Left renal cortex interstitium (tissue), 4 donors: ENCODE measurements at regions not wholly inside any gene's neighbourhood (a gene's known extent, or its start where the extent isn't known, plus 50 kb on each side); places are given as distances from the start of the nearest gene placed in this dataset.

ENCODE experiments used
- DNase-seq, 4 donors: peaks; one replicate each; pipeline ENCODE4 v3.0.0-alpha.2; 2013; ENCODE audit warnings: low read depth in 4 of 4, low spot score in 2 of 4, missing footprints in 1 of 4

DNA sequence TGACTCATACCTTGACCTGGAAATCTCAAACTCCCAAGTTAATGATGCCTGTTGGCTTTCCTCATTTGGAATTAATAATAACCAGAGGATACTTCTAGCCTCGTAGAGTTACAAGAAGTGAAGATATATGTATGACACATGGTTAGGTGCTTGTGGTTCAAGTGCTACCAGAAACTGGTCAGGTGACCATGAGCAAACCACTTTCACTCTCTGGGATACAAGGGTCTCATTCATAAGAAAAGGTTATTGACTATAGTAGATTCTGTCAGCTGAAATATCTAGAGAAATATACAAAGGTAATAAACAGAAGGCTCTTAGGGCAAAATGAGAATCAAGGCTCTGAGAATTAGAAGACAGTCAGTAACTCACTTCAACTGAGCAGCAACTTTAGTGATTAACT, 233.3 kb downstream of the KCNA4 start:
- DNase-seq, result no peak

DNA sequence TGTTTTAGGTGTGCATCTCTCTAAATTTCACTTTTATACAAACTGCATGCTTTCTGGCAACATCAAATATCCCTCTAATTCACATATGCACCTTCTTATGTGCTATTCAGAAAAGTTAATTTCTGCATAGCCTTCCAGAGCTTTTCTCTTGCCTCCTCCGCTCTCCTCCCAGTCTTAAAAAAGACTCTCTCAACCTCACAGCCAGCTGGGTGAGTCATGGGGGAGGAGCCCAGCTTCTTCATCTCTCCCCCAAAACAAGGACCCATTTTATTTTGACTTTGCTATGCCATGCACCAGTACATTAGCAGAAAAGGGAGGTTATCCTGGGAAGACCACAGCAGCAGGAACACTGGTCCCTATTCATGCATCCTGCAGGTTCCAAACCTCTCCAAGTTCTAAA, 234.4 kb downstream of the KCNA4 start:
- no peak for DNase-seq

- DNase-seq, result no peak
Observed at GRCh38 chr11:29781268-29781667, 235.6 kb downstream of the KCNA4 start.

GRCh38 chr11:29780756-29781155, 236.1 kb downstream of the KCNA4 start:
- no peak for DNase-seq

DNA sequence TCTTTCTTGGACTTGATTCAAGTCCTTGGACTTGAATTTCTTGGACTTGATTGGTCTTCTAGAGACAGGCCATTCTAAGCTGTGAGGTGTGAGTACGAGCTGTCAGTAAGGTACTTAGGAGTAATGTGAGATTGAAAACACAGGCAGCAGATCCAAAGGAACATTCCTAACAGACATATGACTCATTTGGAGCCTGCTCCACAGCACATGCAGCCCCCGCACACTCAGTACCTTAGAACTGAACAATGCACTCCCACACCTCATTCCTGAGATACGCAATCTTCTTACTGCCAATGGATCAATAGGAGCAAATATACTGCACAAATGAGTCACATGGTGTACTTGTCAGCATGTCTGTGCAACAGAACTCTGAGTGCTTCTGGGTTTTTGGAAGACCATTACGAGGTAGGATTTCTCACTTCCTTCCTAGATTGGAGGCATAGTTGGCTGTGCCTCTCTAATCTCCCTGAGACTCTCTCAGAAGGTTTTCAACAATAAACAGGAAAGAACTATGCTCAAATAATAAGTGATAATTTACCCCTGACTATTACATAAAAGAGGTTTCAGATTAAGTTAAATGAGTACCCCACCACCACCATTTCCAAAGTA, 243.1 kb downstream of the KCNA4 start:
- DNase-seq, result no peak

- DNase-seq, result no peak
Observed at GRCh38 chr11:29756871-29757270, 260.0 kb downstream of the KCNA4 start.

GRCh38 chr11:29755474-29755873, 261.4 kb downstream of the KCNA4 start:
- no peak for DNase-seq

GRCh38 chr11:29751618-29752017, 265.2 kb downstream of the KCNA4 start:
- DNase-seq, result no peak

- DNase-seq, result no peak
Observed at GRCh38 chr11:29750392-29750791, 266.4 kb downstream of the KCNA4 start.

DNA sequence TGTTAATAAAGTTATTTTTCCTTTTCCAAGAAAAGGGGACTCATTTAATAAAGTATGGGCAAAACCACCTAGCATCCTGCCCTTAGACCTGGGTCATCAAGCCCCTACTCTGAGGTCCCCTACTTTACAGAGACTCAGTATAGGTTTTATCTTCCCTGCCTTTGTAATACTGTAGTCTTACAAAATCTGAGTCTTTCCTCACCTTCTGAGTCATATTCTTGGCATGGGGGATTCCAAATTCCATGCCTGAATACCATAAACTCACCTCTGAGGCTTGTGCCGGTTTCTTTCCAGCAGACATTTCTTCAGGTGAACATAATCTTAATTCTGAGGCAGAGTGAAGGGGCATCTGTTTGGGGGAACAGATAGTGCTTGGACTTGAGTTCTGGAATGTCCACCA, 282.5 kb downstream of the KCNA4 start:
- DNase-seq, result no peak

DNA sequence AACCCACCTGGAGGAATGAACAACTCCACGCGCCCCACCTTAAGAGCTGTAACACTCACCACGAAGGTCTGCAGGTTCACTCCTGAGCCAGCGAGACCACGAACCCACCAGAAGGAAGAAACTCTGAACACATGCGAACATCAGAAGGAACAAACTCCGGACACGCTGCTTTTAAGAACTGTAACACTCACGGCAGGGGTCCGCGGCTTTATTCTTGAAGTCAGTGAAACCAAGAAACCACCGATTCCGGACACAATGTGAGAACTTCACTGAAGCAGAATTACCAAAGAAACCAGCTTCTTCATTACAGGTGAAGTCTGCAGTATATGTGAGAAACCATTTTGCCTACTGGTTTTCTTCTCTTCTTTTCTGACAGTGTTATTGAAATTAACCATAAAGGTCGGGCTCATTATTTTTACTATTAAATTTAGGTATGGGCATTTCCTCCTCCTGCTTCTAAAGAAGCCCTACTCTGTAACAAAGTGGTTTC, 303.0 kb downstream of the KCNA4 start:
- no peak for DNase-seq

DNA sequence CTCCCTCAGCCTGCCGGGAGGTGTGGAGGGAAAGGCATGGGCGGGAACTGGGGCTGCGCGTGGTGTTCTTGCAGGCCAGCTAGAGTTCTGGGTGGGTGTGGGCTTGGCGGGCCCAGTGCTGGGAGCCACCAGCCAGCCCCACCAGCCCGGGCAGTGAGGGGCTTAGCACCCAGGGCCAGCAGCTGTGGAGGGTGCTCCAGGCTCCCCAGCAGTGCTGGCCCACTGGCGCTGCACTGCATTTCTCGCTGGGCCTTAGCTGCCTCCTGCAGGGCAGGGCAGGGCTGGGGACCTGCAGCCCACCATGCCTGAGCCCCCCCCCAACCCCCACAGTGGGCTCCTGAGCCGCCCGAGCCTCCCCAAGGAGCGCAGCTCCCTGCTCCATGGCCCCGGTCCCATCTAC, 304.2 kb downstream of the KCNA4 start:
- DNase-seq, result no peak

DNA sequence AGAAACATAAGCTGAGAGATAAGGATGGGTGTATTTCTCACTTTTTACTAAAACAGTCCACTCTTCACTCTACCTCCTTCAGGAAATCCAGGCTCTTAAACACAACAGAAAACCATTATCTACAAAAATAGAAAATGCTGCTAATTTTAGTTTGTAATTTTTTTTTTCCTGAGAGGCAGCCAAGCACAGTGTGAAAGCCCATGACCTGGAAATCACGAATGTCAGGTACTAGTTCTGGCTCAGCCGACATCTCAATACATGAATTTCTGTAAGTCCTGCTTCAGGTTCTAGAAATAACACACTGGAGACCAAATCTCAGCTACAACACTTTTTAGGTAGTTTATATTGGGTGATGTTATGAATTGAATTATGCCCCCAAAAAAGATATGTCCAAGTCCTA, 308.9 kb downstream of the KCNA4 start:
- no peak for DNase-seq

DNA sequence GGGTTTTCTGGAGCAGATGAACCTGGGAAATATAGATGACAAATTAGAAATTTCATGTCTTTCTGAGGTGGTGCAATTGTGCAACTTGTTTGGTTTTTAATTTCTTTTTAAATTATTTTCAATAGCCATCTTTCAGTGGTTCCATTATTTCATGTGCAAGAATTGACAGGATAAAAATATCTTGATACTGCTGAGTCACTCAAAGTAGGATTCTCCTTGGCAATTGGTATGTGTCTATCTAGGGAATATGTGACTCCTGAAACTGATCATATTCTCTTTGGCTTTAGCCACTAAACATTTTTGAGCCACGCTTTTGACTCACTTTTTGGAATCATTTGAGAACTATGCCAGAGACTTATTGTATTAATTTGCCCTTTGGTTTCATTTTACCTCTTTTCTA, 331.5 kb downstream of the KCNA4 start:
- DNase-seq, result no peak

DNA sequence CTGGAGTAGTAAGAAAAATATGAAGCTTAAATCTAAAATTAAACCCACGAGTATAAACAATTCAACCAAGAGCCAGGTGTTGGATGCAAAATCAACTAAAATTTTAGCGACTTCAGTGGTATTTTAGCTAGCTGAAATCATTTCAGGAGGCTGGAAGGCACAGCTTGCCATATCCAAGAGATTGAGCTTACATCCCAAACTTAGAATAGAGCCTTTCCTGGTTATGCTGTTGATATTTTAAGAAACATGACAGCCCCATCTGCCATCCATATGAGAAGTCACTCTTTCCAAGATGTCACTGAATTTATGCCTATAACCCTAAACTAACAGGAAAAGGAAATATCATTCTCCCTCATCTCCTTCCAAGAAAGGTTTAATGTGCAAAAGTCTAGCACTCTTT, 334.0 kb downstream of the KCNA4 start:
- no peak for DNase-seq

GRCh38 chr11:29679996-29680395, 336.8 kb downstream of the KCNA4 start:
- no peak for DNase-seq

- DNase-seq, result no peak
Observed at GRCh38 chr11:29676993-29677392, 339.8 kb downstream of the KCNA4 start.

- DNase-seq, result no peak
Observed at GRCh38 chr11:29669310-29669709, 347.5 kb downstream of the KCNA4 start.

- DNase-seq, result no peak
Observed at GRCh38 chr11:29657709-29658108, 359.1 kb downstream of the KCNA4 start.

DNA sequence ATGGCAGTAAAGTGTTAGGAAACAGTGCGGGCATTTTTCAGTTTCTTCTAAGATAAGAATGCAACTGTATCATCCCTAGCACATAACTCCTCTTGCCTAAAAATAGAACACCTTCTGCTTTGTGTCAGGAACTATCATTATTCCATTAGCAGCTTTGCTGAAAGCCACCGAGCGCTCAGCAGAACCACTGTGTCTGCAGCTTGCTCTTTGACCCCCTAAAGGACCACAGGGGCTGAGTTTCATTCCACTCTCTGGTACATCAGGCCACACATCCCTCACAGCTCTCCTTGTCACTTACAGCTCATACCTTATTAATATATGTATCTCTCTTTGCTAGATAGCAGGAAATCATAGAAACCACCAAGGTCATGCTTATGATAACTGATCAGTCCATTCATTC, 360.2 kb downstream of the KCNA4 start:
- no peak for DNase-seq

- DNase-seq, result no peak
Observed at GRCh38 chr11:29645373-29645772, 371.5 kb downstream of the KCNA4 start.

DNA sequence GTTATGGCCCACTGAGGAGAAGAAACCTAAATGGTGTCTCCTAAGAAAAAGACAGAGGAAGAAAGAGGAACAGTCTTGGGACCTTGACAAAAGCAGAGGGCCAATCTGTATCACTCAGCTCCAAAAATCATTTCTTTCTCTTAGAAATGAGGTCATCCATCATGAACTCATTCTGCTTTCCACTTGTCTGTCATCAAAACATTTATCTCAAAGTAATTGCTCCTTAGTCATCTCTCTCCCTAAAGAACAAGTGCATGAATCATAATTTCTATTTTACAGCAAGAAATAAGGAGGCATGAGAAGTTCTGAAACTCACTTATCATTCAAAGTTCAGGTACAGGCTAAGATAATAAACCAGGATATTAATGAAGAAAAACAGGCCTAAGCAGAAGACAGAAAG, 375.6 kb downstream of the KCNA4 start:
- no peak for DNase-seq

DNA sequence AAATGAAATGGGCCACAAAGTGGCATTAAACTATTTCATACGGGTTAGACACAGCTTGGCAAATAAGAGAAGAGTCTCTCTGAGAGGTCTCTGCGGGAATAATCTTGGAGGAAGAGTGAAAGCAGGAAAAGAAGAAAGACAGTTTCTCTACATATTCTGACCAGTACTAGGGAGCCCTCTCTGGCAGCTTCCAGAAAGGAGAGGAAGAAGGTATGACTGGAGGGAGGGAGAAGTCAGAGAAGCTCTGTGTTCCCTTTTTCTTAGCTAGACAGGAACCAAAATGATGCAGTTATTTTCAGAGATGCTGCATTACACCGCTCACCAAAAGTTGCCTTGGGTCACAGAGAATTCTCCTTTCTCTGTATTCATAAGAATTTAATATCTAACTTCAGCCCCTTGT, 382.1 kb downstream of the KCNA4 start:
- DNase-seq, result no peak
